ENCODE measurements at regions not wholly inside any gene's neighbourhood (a gene's known extent, or its start where the extent isn't known, plus 50 kb on each side); places are given as distances from the start of the nearest gene placed in this dataset.

DNA sequence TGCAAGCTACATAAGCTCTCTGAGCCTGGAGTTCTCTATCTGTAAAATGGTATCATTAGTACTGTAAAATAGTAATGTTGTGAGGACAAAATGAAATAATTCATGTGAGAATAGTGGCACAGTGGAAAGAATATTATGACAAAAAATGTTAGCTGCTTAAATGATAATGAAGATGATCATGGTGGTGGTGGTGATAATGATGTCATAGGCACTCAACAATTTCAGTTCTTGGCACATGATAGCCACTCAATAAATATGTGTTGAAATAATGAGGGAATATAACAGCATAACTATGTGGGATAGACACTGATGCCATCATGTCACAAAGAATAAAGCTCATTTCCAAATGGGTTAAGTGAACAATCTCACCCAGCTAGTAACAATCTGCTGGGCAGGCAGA lies 736.3 kb downstream of the EFNB2 start:
- TF ChIP-seq, protein P1, sequence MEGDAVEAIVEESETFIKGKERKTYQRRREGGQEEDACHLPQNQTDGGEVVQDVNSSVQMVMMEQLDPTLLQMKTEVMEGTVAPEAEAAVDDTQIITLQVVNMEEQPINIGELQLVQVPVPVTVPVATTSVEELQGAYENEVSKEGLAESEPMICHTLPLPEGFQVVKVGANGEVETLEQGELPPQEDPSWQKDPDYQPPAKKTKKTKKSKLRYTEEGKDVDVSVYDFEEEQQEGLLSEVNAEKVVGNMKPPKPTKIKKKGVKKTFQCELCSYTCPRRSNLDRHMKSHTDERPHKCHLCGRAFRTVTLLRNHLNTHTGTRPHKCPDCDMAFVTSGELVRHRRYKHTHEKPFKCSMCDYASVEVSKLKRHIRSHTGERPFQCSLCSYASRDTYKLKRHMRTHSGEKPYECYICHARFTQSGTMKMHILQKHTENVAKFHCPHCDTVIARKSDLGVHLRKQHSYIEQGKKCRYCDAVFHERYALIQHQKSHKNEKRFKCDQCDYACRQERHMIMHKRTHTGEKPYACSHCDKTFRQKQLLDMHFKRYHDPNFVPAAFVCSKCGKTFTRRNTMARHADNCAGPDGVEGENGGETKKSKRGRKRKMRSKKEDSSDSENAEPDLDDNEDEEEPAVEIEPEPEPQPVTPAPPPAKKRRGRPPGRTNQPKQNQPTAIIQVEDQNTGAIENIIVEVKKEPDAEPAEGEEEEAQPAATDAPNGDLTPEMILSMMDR (IDR thresholded peaks at IDR 0.05): no peak
- TF ChIP-seq POLR2A (IDR thresholded peaks at IDR 0.05): no peak
